Activated naive CD8-positive, alpha-beta T cell (primary cell): ENCODE measurements at regions not wholly inside any gene's neighbourhood (a gene's known extent, or its start where the extent isn't known, plus 50 kb on each side); places are given as distances from the start of the nearest gene placed in this dataset.

Source experiments
- H3K27ac Mint-ChIP-seq: one replicate; pipeline ENCODE4 v1.8.0; 2021; ENCODE audit warnings: mixed read lengths
- H3K27me3 Mint-ChIP-seq: one replicate; pipeline ENCODE4 v1.8.0; 2021; ENCODE audit warnings: mixed read lengths
- H3K36me3 Mint-ChIP-seq: one replicate; pipeline ENCODE4 v1.8.0; 2021; ENCODE audit warnings: mixed read lengths
- H3K4me1 Mint-ChIP-seq: one replicate; pipeline ENCODE4 v1.8.0; 2021; ENCODE audit warnings: low read depth, mixed read lengths
- H3K4me3 Mint-ChIP-seq: one replicate; pipeline ENCODE4 v1.8.0; 2021; ENCODE audit warnings: mild to moderate bottlenecking, mixed read lengths
- H3K9me3 Mint-ChIP-seq: one replicate; pipeline ENCODE4 v1.8.0; 2021; ENCODE audit warnings: low read depth, mixed read lengths

DNA sequence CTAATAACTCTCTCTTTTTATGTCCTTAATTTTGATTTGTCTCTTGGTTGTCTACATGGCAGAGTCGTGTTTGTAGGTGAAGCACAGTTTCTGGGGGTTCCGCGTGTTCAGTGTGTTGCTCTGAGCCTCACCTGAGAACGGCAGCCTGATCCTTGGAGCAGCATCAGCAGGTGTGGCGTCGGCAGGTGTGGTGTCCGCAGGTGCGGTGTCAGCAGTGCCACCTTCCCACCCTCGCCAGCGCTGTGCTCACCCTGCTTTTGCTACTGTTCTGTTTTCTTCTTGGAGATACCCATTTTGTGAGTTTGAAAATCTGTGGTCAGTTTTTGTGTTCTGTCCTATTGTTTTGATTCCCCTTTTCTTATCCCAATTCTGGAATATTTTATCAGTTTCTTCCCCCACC lies 406.6 kb downstream of the GLRX3 start:
- no peaks in the 10 kb centered on the region for H3K4me1 Mint-ChIP-seq
- peaks cover 4% of the 10 kb centered on the region for H3K9me3 Mint-ChIP-seq
- H3K4me3 Mint-ChIP-seq = no peak overlapping the region
- no peaks in the 10 kb centered on the region for H3K36me3 Mint-ChIP-seq
- peaks cover 12% of the 10 kb centered on the region for H3K27me3 Mint-ChIP-seq
- no peak overlapping the region for H3K27ac Mint-ChIP-seq

- Mint-ChIP-seq H3K4me1 (no peaks in the 10 kb centered on the region), H3K27me3 (peaks cover 15% of the 10 kb centered on the region), H3K9me3 (no peaks in the 10 kb centered on the region), H3K36me3 (no peaks in the 10 kb centered on the region), H3K27ac (no peak overlapping the region), H3K4me3 (no peak overlapping the region)
These were observed 407.6 kb downstream of the GLRX3 start for GRCh38 chr10:130543794-130544193.

GRCh38 chr10:130545122-130545521 lies 408.9 kb downstream of the GLRX3 start:
- H3K27me3 Mint-ChIP-seq = peaks cover 16% of the 10 kb centered on the region

DNA sequence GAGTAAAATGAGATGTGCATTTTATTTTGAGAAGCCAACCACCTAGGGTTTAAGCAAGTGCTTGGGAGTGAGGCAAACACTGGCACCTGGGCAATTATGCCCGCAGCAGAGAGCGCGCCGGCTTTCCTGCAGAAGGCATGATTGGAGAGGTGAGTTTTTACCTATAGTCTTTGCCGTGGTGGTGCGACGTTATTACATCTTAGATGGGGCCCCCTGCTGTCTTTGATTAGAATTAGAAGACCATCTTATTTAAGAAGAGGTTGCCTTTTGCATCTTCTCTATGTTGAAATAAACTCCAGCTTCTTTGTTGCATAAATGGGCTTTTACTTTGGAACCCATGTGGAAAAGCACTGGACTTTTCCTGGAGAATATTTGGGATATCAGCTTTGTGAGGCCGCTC lies 409.5 kb downstream of the GLRX3 start:
- H3K27me3 Mint-ChIP-seq = peaks cover 16% of the 10 kb centered on the region

More at GRCh38 chr10:130545122-130545521, 408.9 kb downstream of the GLRX3 start:
- no peak overlapping the region for H3K4me3 Mint-ChIP-seq
- H3K4me1 Mint-ChIP-seq = no peaks in the 10 kb centered on the region
- no peaks in the 10 kb centered on the region for H3K36me3 Mint-ChIP-seq
- no peak overlapping the region for H3K27ac Mint-ChIP-seq
- H3K9me3 Mint-ChIP-seq = no peaks in the 10 kb centered on the region

GRCh38 chr10:130546841-130547240 lies 410.6 kb downstream of the GLRX3 start:
- peaks cover 16% of the 10 kb centered on the region for H3K27me3 Mint-ChIP-seq
- no peaks in the 10 kb centered on the region for H3K9me3 Mint-ChIP-seq

More for the DNA sequence above, 409.5 kb downstream of the GLRX3 start:
- H3K27ac Mint-ChIP-seq = no peak overlapping the region
- no peaks in the 10 kb centered on the region for H3K4me1 Mint-ChIP-seq
- no peaks in the 10 kb centered on the region for H3K36me3 Mint-ChIP-seq
- no peak overlapping the region for H3K4me3 Mint-ChIP-seq
- H3K9me3 Mint-ChIP-seq = no peaks in the 10 kb centered on the region

GRCh38 chr10:130547368-130547767 lies 411.2 kb downstream of the GLRX3 start:
- Mint-ChIP-seq H3K27ac (no peak overlapping the region), H3K9me3 (no peaks in the 10 kb centered on the region), H3K27me3 (peaks cover 16% of the 10 kb centered on the region), H3K36me3 (no peaks in the 10 kb centered on the region), H3K4me1 (no peaks in the 10 kb centered on the region), H3K4me3 (no peak overlapping the region)

More at GRCh38 chr10:130546841-130547240, 410.6 kb downstream of the GLRX3 start:
- H3K36me3 Mint-ChIP-seq = no peaks in the 10 kb centered on the region
- H3K4me3 Mint-ChIP-seq = no peak overlapping the region
- no peaks in the 10 kb centered on the region for H3K4me1 Mint-ChIP-seq
- H3K27ac Mint-ChIP-seq = no peak overlapping the region

DNA sequence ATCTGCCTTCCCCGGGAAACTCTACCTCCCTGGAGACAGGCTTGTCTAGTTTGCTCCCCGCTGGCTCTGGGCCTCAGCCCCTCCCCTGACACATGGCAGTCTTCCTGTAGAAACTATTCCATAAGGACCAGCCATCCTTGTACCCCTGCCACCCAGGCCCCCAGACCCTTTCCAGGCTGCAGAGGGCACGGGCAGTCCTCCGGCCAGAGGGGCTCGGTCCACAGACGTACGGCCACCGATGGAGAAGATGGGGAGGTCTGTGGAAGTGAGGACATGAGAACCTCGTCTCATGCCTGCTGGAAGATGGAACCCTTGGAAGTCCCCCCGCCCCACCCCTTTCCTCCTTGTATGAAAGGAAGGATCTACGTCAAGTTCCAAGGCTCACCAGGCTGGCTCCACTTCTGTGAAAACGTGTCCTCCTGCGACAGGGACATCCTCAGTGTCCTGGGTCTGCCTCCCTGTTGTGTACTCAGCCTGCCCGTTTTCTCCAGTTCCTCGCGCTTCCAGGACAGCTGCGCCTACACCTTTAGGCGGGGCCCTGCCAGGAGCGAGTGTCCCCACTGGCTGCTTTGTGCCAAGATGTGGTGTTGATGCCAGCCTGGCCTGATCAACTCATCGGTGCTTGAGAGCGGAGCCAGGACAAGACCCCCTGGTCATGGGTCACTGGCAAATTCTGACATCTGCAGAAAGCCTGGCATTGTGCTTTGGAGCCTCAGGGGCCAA lies 414.9 kb downstream of the GLRX3 start:
- H3K4me1 Mint-ChIP-seq = no peaks in the 10 kb centered on the region
- H3K36me3 Mint-ChIP-seq = no peaks in the 10 kb centered on the region
- H3K4me3 Mint-ChIP-seq = no peak overlapping the region
- peaks cover 7% of the 10 kb centered on the region for H3K27me3 Mint-ChIP-seq
- no peaks in the 10 kb centered on the region for H3K9me3 Mint-ChIP-seq
- no peak overlapping the region for H3K27ac Mint-ChIP-seq

- no peaks in the 10 kb centered on the region for H3K9me3 Mint-ChIP-seq
- no peaks in the 10 kb centered on the region for H3K4me1 Mint-ChIP-seq
- H3K36me3 Mint-ChIP-seq = no peaks in the 10 kb centered on the region
- H3K27me3 Mint-ChIP-seq = peaks cover 4% of the 10 kb centered on the region
- H3K4me3 Mint-ChIP-seq = no peak overlapping the region
- H3K27ac Mint-ChIP-seq = no peak overlapping the region
These were observed 415.5 kb downstream of the GLRX3 start for GRCh38 chr10:130551676-130552075.

DNA sequence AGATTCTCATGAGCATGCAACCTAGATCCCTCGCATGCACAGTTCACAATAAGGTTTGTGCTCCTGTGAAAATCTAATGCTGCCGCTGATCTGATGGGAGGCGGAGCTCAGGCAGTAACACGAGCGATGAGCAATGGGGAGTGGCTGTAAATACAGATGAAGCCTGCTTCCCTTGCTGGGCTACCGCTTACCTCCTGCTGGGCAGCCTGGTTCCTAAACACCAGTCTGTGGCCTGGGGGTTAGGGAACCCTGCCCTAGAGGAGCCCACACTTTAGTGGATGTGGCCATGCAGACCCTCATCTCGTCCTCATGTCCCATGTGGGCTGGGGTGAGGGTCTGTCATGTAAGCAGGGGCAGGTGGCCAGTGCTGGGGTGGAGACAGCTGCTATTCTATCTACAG lies 417.6 kb downstream of the GLRX3 start:
- no peaks in the 10 kb centered on the region for H3K9me3 Mint-ChIP-seq
- H3K27ac Mint-ChIP-seq = no peak overlapping the region
- H3K4me3 Mint-ChIP-seq = no peak overlapping the region
- H3K36me3 Mint-ChIP-seq = no peaks in the 10 kb centered on the region
- H3K4me1 Mint-ChIP-seq = no peaks in the 10 kb centered on the region
- peaks cover under 1% of the 10 kb centered on the region for H3K27me3 Mint-ChIP-seq

GRCh38 chr10:130554701-130555410 lies 418.7 kb downstream of the GLRX3 start:
- H3K27ac Mint-ChIP-seq = no peak overlapping the region
- H3K27me3 Mint-ChIP-seq = no peaks in the 10 kb centered on the region
- H3K4me3 Mint-ChIP-seq = no peak overlapping the region
- H3K9me3 Mint-ChIP-seq = no peaks in the 10 kb centered on the region
- no peaks in the 10 kb centered on the region for H3K4me1 Mint-ChIP-seq
- no peaks in the 10 kb centered on the region for H3K36me3 Mint-ChIP-seq

- H3K36me3 Mint-ChIP-seq = no peaks in the 10 kb centered on the region
- no peaks in the 10 kb centered on the region for H3K9me3 Mint-ChIP-seq
- no peak overlapping the region for H3K4me3 Mint-ChIP-seq
- no peak overlapping the region for H3K27ac Mint-ChIP-seq
- no peaks in the 10 kb centered on the region for H3K27me3 Mint-ChIP-seq
- H3K4me1 Mint-ChIP-seq = no peaks in the 10 kb centered on the region
These were observed 419.2 kb downstream of the GLRX3 start for GRCh38 chr10:130555411-130555750.

- Mint-ChIP-seq H3K27ac (no peak overlapping the region), H3K4me3 (no peak overlapping the region), H3K4me1 (no peaks in the 10 kb centered on the region), H3K36me3 (no peaks in the 10 kb centered on the region), H3K9me3 (no peaks in the 10 kb centered on the region), H3K27me3 (no peaks in the 10 kb centered on the region)
These were observed 421.1 kb downstream of the GLRX3 start for GRCh38 chr10:130557181-130557845.

- Mint-ChIP-seq H3K9me3 (no peaks in the 10 kb centered on the region), H3K4me1 (no peaks in the 10 kb centered on the region), H3K4me3 (no peak overlapping the region), H3K27me3 (no peaks in the 10 kb centered on the region), H3K27ac (no peak overlapping the region), H3K36me3 (no peaks in the 10 kb centered on the region)
These were observed 422.8 kb downstream of the GLRX3 start for GRCh38 chr10:130558746-130559546.

DNA sequence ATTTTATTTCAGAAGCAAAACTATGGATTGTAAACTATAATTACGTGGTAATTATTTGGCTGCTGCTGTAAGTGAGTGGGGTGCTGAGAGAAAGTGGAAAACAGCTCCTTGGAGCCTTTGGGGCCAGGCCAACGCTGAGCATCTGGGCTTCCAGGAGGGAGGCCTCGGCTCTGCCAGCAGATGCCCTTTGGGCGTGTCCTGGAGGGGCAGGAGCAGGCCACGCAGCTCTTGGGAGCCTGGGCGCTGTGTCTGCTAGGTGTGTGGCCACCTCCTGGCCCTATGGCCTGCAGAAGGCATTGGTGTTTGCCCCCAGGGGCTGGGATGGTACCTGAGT lies 423.3 kb downstream of the GLRX3 start:
- H3K27me3 Mint-ChIP-seq = no peaks in the 10 kb centered on the region
- H3K27ac Mint-ChIP-seq = no peak overlapping the region
- H3K9me3 Mint-ChIP-seq = no peaks in the 10 kb centered on the region
- no peaks in the 10 kb centered on the region for H3K4me1 Mint-ChIP-seq
- no peaks in the 10 kb centered on the region for H3K36me3 Mint-ChIP-seq
- no peak overlapping the region for H3K4me3 Mint-ChIP-seq

DNA sequence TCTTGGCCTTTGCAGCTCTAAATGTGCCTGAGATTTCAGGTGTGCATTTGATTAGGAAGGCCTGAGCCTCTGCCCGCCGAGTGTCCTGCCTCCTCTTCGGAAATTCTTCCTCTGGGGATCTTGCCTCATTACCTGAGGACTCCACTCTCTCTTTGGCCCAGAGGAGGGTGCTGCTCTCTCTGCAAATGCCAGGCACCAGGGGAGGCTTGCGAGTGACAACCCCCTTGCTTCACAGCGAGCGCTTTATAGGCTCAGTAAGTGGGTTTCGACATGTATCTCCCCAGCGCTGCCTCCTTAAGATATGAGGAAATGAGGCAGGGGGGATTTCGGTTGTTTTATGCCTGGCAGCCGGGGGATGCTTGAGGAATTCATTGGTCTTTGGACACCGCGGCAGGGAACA lies 423.9 kb downstream of the GLRX3 start:
- H3K4me1 Mint-ChIP-seq = no peaks in the 10 kb centered on the region
- H3K27me3 Mint-ChIP-seq = peaks cover 2% of the 10 kb centered on the region
- no peaks in the 10 kb centered on the region for H3K36me3 Mint-ChIP-seq
- H3K9me3 Mint-ChIP-seq = no peaks in the 10 kb centered on the region
- H3K27ac Mint-ChIP-seq = no peak overlapping the region
- H3K4me3 Mint-ChIP-seq = no peak overlapping the region
